H9 (cell line): ENCODE measurements at regions not wholly inside any gene's neighbourhood (a gene's known extent, or its start where the extent isn't known, plus 50 kb on each side); places are given as distances from the start of the nearest gene placed in this dataset.

Source experiments
- DNase-seq: peaks from one replicate; pipeline ENCODE4 v3.0.0-alpha.2; 2017
- H2AFZ ChIP-seq: one replicate; pipeline ENCODE4 v1.6.1; 2013; ENCODE audit warnings: mild to moderate bottlenecking, low read length, control low read depth, moderate library complexity
- H2AK5ac ChIP-seq: 2 replicates; pipeline ENCODE4 v1.6.1; 2013; ENCODE audit warnings: low read length, control low read depth, mixed read lengths; ENCODE audit not compliant: insufficient read length
- H2BK120ac ChIP-seq: one replicate; pipeline ENCODE4 v1.6.1; 2013; ENCODE audit warnings: low read depth, mild to moderate bottlenecking, low read length, control low read depth, inconsistent platforms; ENCODE audit not compliant: poor library complexity, severe bottlenecking
- H2BK12ac ChIP-seq: 2 replicates; pipeline ENCODE4 v1.6.1; 2013; ENCODE audit warnings: low read length, control low read depth, mixed read lengths, low read depth; ENCODE audit not compliant: insufficient read length
- H2BK15ac ChIP-seq: 2 replicates; pipeline ENCODE4 v1.6.1; 2013; ENCODE audit warnings: low read depth, low read length, control low read depth
- H2BK20ac ChIP-seq: one replicate; pipeline ENCODE4 v1.6.1; 2013; ENCODE audit warnings: low read depth, mild to moderate bottlenecking, low read length, control low read depth, inconsistent platforms; ENCODE audit not compliant: poor library complexity, severe bottlenecking
- H2BK5ac ChIP-seq: 2 replicates; pipeline ENCODE4 v1.6.1; 2013; ENCODE audit warnings: low read length, control low read depth, mixed read lengths; ENCODE audit not compliant: insufficient read length
- H3K14ac ChIP-seq: 2 replicates; pipeline ENCODE4 v1.6.1; 2013; ENCODE audit warnings: low read length, control low read depth; ENCODE audit not compliant: insufficient read depth
- H3K18ac ChIP-seq: 2 replicates; pipeline ENCODE4 v1.6.1; 2013; ENCODE audit warnings: low read depth, mild to moderate bottlenecking, mixed read lengths, low read length, control low read depth; ENCODE audit not compliant: insufficient read length
- H3K23ac ChIP-seq: 2 replicates; pipeline ENCODE4 v1.6.1; 2013; ENCODE audit warnings: low read length, control low read depth, mixed read lengths, low read depth; ENCODE audit not compliant: insufficient read length
- H3K23me2 ChIP-seq: 2 replicates; pipeline ENCODE4 v1.6.1; 2013; ENCODE audit warnings: low read depth, mild to moderate bottlenecking, mixed read lengths, low read length, control low read depth; ENCODE audit not compliant: insufficient read length, poor library complexity, severe bottlenecking
- H3K27ac ChIP-seq: 2 replicates; pipeline ENCODE4 v1.5.1; 2013; ENCODE audit warnings: low read length, control low read depth, mixed read lengths, low read depth; ENCODE audit not compliant: insufficient read length
- H3K27me3 ChIP-seq: 2 replicates; pipeline ENCODE4 v1.6.1; 2013; ENCODE audit warnings: low read length, control low read depth, inconsistent platforms; ENCODE audit not compliant: insufficient read depth
- H3K4ac ChIP-seq: 2 replicates; pipeline ENCODE4 v1.6.1; 2013; ENCODE audit warnings: low read depth, mild to moderate bottlenecking, control low read depth, inconsistent platforms, low read length, moderate library complexity
- H3K4me1 ChIP-seq: 2 replicates; pipeline ENCODE4 v1.6.1; 2013; ENCODE audit warnings: low read length, control low read depth, inconsistent platforms; ENCODE audit not compliant: insufficient read depth
- H3K4me2 ChIP-seq: 2 replicates; pipeline ENCODE4 v1.6.1; 2013; ENCODE audit warnings: low read length, control low read depth, mixed read lengths; ENCODE audit not compliant: insufficient read length, insufficient read depth
- H3K56ac ChIP-seq: 2 replicates; pipeline ENCODE4 v1.6.1; 2013; ENCODE audit warnings: low read depth, mild to moderate bottlenecking, mixed read lengths, low read length, control low read depth; ENCODE audit not compliant: insufficient read length
- H3K79me1 ChIP-seq: 2 replicates; pipeline ENCODE4 v1.6.1; 2013; ENCODE audit warnings: low read depth, mild to moderate bottlenecking, moderate library complexity, low read length, control low read depth, inconsistent platforms; ENCODE audit not compliant: insufficient read depth, poor library complexity, severe bottlenecking
- H3K79me2 ChIP-seq: 2 replicates; pipeline ENCODE4 v1.6.1; 2013; ENCODE audit warnings: low read length, control low read depth, inconsistent platforms; ENCODE audit not compliant: insufficient read depth
- H3K9ac ChIP-seq: 2 replicates; pipeline ENCODE4 v1.6.1; 2013; ENCODE audit warnings: low read length, control low read depth, mixed read lengths; ENCODE audit not compliant: insufficient read length; ENCODE audit errors: extremely low read depth
- H3K9me3 ChIP-seq: one replicate; pipeline ENCODE4 v1.6.1; 2013; ENCODE audit warnings: low read depth, low read length, inconsistent platforms; ENCODE audit not compliant: control insufficient read depth
- H3T11ph ChIP-seq: one replicate; pipeline ENCODE4 v1.6.1; 2013; ENCODE audit warnings: mild to moderate bottlenecking, low read length, control low read depth, inconsistent platforms
- H4K20me1 ChIP-seq: one replicate; pipeline ENCODE4 v1.6.1; 2013; ENCODE audit not compliant: control insufficient read depth, insufficient read length, insufficient read depth
- H4K5ac ChIP-seq: 2 replicates; pipeline ENCODE4 v1.6.1; 2013; ENCODE audit warnings: low read depth, mild to moderate bottlenecking, mixed read lengths, low read length, control low read depth; ENCODE audit not compliant: insufficient read length
- H4K8ac ChIP-seq: replicated peaks from 2 replicates; pipeline ENCODE4 v1.6.1; 2013; ENCODE audit warnings: low read length, control low read depth, mixed read lengths, low read depth; ENCODE audit not compliant: insufficient read length
- H4K91ac ChIP-seq: 2 replicates; pipeline ENCODE4 v1.6.1; 2013; ENCODE audit warnings: low read depth, mild to moderate bottlenecking, moderate library complexity, mixed read lengths, low read length, control low read depth; ENCODE audit not compliant: insufficient read length
- H3K27ac Mint-ChIP-seq, 3 experiments: 2 replicates in 2 of 3; 3 replicates in 1 of 3; pipeline ENCODE4 v1.8.0; 2020 to 2021; ENCODE audit warnings: mixed read lengths in 3 of 3, mild to moderate bottlenecking in 1 of 3, moderate library complexity in 1 of 3
- H3K27me3 Mint-ChIP-seq: 2 replicates; pipeline ENCODE4 v1.8.0; 2021; ENCODE audit warnings: low read depth, mild to moderate bottlenecking, moderate library complexity, mixed read lengths
- H3K36me3 Mint-ChIP-seq, 3 experiments: 2 replicates in 2 of 3; 3 replicates in 1 of 3; pipeline ENCODE4 v1.8.0; 2020 to 2021; ENCODE audit warnings: low read depth in 3 of 3, mixed read lengths in 3 of 3; ENCODE audit not compliant: insufficient read depth in 1 of 3
- H3K4me1 Mint-ChIP-seq, 2 experiments: 2 replicates each; pipeline ENCODE4 v1.8.0; 2020; ENCODE audit warnings: mixed read lengths in 2 of 2
- H3K4me3 Mint-ChIP-seq, 2 experiments: 2 replicates in 1 of 2; 3 replicates in 1 of 2; pipeline ENCODE4 v1.8.0; 2020 to 2021; ENCODE audit warnings: mild to moderate bottlenecking in 2 of 2, mixed read lengths in 2 of 2, moderate library complexity in 1 of 2
- H3K9me3 Mint-ChIP-seq, 2 experiments: 2 replicates in 1 of 2; 3 replicates in 1 of 2; pipeline ENCODE4 v1.8.0; 2020; ENCODE audit warnings: mild to moderate bottlenecking in 2 of 2, mixed read lengths in 2 of 2, moderate library complexity in 1 of 2
- CTCF ChIP-seq: fragments of 200-600 bp; sonication (generic); conservative IDR thresholded peaks from 3 replicates; pipeline ENCODE4 v1.8.0; 2021; ENCODE audit warnings: antibody characterized with exemption, mild to moderate bottlenecking
- WGBS: extraction: QIAGEN DNeasy Blood & Tissue Kit; methylation state at CpG from one replicate; pipeline ENCODE4 v1.1.7; 2013; ENCODE audit warnings: missing lambda C conversion rate, low lambda C conversion rate, mixed read lengths; ENCODE audit not compliant: insufficient read length; ENCODE audit errors: extremely low coverage; 5-methylcytosine and 5-hydroxymethylcytosine counted together

GRCh38 chr2:65512783-65513182, 80.4 kb upstream of the SPRED2 start:
- no peak overlapping the region for H4K8ac ChIP-seq
- no peak overlapping the region for H3T11ph ChIP-seq
- TF ChIP-seq CTCF = no peak
- no peaks in the 10 kb centered on the region for H3K23me2 ChIP-seq
- no peak overlapping the region for H3K4me3 Mint-ChIP-seq
- H4K5ac ChIP-seq = no peak overlapping the region
- no peak overlapping the region for H3K18ac ChIP-seq
- no peaks in the 10 kb centered on the region for H3K9me3 ChIP-seq
- no peak overlapping the region for H3K14ac ChIP-seq
- no peaks in the 10 kb centered on the region for H4K20me1 ChIP-seq
- H3K27me3 ChIP-seq = no peaks in the 10 kb centered on the region
- no peaks in the 10 kb centered on the region for H3K4me1 ChIP-seq
- peaks cover 7% of the 10 kb centered on the region; the same call in 1 of the 2 replicates for H3K27me3 Mint-ChIP-seq
- no peaks in the 10 kb centered on the region for H3K4me1 Mint-ChIP-seq
- H3K79me1 ChIP-seq = no peaks in the 10 kb centered on the region
- H3K23ac ChIP-seq = no peak overlapping the region
- H3K4ac ChIP-seq = no peak overlapping the region
- H2BK20ac ChIP-seq = no peak overlapping the region
- H2BK15ac ChIP-seq = no peak overlapping the region
- no peaks in the 10 kb centered on the region; a peak in 1 of 5 replicates for H3K9me3 Mint-ChIP-seq
- H3K36me3 Mint-ChIP-seq = no peaks in the 10 kb centered on the region; a peak in 1 of 7 replicates
- H2AK5ac ChIP-seq = no peak overlapping the region
- no CpG with 5 or more reads among the region's 5 CpGs for WGBS
- H3K79me2 ChIP-seq = no peaks in the 10 kb centered on the region
- no peak overlapping the region for H3K27ac ChIP-seq
- H2BK5ac ChIP-seq = no peak overlapping the region
- DNase-seq = no peak
- H4K91ac ChIP-seq = no peak overlapping the region
- no peak overlapping the region for H2AFZ ChIP-seq
- H3K56ac ChIP-seq = no peak overlapping the region
- H3K4me2 ChIP-seq = no peak overlapping the region
- no peak overlapping the region for H2BK12ac ChIP-seq
- H3K27ac Mint-ChIP-seq = no peak overlapping the region
- H3K9ac ChIP-seq = no peak overlapping the region
- H2BK120ac ChIP-seq = no peak overlapping the region
